ENCODE measurements at regions not wholly inside any gene's neighbourhood (a gene's known extent, or its start where the extent isn't known, plus 50 kb on each side); places are given as distances from the start of the nearest gene placed in this dataset.

GRCh38 chr3:146739203-146739671 lies 134.1 kb upstream of the PLSCR5 start:
- H3K27me3 ChIP-seq = no peaks in the 10 kb centered on the region
- DNase-seq = no peak
- H3K4me1 ChIP-seq = no peaks in the 10 kb centered on the region
- H3K9me3 ChIP-seq = no peaks in the 10 kb centered on the region
- H3K27ac ChIP-seq = no peak overlapping the region
- H3K36me3 ChIP-seq = no peaks in the 10 kb centered on the region
- no peak overlapping the region for H3K4me3 ChIP-seq
- TF ChIP-seq POLR2A (IDR thresholded peaks at IDR 0.05) (no peak), CTCF (IDR thresholded peaks at IDR 0.05) (no peak)

- Histone ChIP-seq H3K4me3 (no peak overlapping the region), H3K27ac (no peak overlapping the region), H3K27me3 (no peaks in the 10 kb centered on the region), H3K4me1 (no peaks in the 10 kb centered on the region), H3K9me3 (no peaks in the 10 kb centered on the region), H3K36me3 (no peaks in the 10 kb centered on the region)
- DNase-seq = no peak
- TF ChIP-seq CTCF (IDR thresholded peaks at IDR 0.05) (no peak), POLR2A (IDR thresholded peaks at IDR 0.05) (no peak)
Observed at GRCh38 chr3:146732325-146732724, 127.2 kb upstream of the PLSCR5 start.

- H3K4me1 ChIP-seq = no peaks in the 10 kb centered on the region
Observed at GRCh38 chr3:146715170-146715569, 110.0 kb upstream of the PLSCR5 start.

GRCh38 chr3:146712806-146713205 lies 107.7 kb upstream of the PLSCR5 start:
- Histone ChIP-seq H3K4me3 (no peak overlapping the region), H3K9me3 (no peaks in the 10 kb centered on the region), H3K4me1 (no peaks in the 10 kb centered on the region), H3K27ac (no peak overlapping the region), H3K27me3 (no peaks in the 10 kb centered on the region), H3K36me3 (no peaks in the 10 kb centered on the region)
- DNase-seq = no peak
- TF ChIP-seq CTCF (IDR thresholded peaks at IDR 0.05) = no peak

More at GRCh38 chr3:146715170-146715569, 110.0 kb upstream of the PLSCR5 start:
- Histone ChIP-seq H3K4me3 (no peak overlapping the region), H3K36me3 (no peaks in the 10 kb centered on the region), H3K27ac (no peak overlapping the region), H3K27me3 (no peaks in the 10 kb centered on the region), H3K9me3 (no peaks in the 10 kb centered on the region)
- TF ChIP-seq CTCF (IDR thresholded peaks at IDR 0.05) = no peak
- TF ChIP-seq POLR2A (IDR thresholded peaks at IDR 0.05) = no peak
- no peak for DNase-seq

- no peak overlapping the region for H3K4me3 ChIP-seq
- DNase-seq = no peak
- no peak overlapping the region for H3K27ac ChIP-seq
- no peaks in the 10 kb centered on the region for H3K4me1 ChIP-seq
- no peaks in the 10 kb centered on the region for H3K27me3 ChIP-seq
- no peaks in the 10 kb centered on the region for H3K9me3 ChIP-seq
- TF ChIP-seq CTCF (IDR thresholded peaks at IDR 0.05) = no peak
- no peak for TF ChIP-seq POLR2A (IDR thresholded peaks at IDR 0.05)
- no peaks in the 10 kb centered on the region for H3K36me3 ChIP-seq
Observed at GRCh38 chr3:146709969-146710368, 104.8 kb upstream of the PLSCR5 start.

GRCh38 chr3:146705225-146705624 lies 100.1 kb upstream of the PLSCR5 start:
- Histone ChIP-seq H3K36me3 (no peaks in the 10 kb centered on the region), H3K4me1 (no peaks in the 10 kb centered on the region), H3K9me3 (no peaks in the 10 kb centered on the region), H3K4me3 (no peak overlapping the region), H3K27me3 (no peaks in the 10 kb centered on the region), H3K27ac (no peak overlapping the region)
- DNase-seq = no peak
- TF ChIP-seq CTCF (IDR thresholded peaks at IDR 0.05) (no peak), POLR2A (IDR thresholded peaks at IDR 0.05) (no peak)

Data from Peyer's patch (tissue), 4 donors.